Right cardiac atrium (tissue), 5 donors: ENCODE measurements at regions not wholly inside any gene's neighbourhood (a gene's known extent, or its start where the extent isn't known, plus 50 kb on each side); places are given as distances from the start of the nearest gene placed in this dataset.
"Not testable (repeated sequence)": the region's sequence is repeated elsewhere in the genome, so short reads cannot be mapped to it uniquely, and the experiment has no call there.

Source experiments
- ATAC-seq, 2 donors: fragments of 200-7000 bp; cut with Tn5 transposase; one replicate each; pipeline versions ENCODE4 v1.8.0 to v1.9.1; 2020; ENCODE audit warnings: moderate library complexity in 2 of 2, mild to moderate bottlenecking in 1 of 2
- DNase-seq, 3 donors: peaks; one replicate each; pipeline ENCODE4 v3.0.0-alpha.2; 2020
- H3K27ac ChIP-seq: one replicate; pipeline ENCODE4 v1.5.1; 2013; ENCODE audit warnings: mild to moderate bottlenecking, low read length, control low read depth, moderate library complexity
- H3K27me3 ChIP-seq: one replicate; pipeline ENCODE4 v1.6.1; 2013; ENCODE audit not compliant: control insufficient read depth, insufficient read depth
- H3K4me1 ChIP-seq: one replicate; pipeline ENCODE4 v1.6.1; 2013; ENCODE audit warnings: low read length; ENCODE audit not compliant: control insufficient read depth, insufficient read depth
- H3K4me3 ChIP-seq: one replicate; pipeline ENCODE4 v1.5.1; 2013; ENCODE audit warnings: low read length, control low read depth
- H3K9me3 ChIP-seq: one replicate; pipeline ENCODE4 v1.6.1; 2013; ENCODE audit warnings: low read length; ENCODE audit not compliant: control insufficient read depth
- WGBS: extraction: QIAGEN DNeasy Blood & Tissue Kit; methylation state at CpG from one replicate; pipeline ENCODE4 v1.1.7; 2013; 5-methylcytosine and 5-hydroxymethylcytosine counted together
- intact Hi-C, 4 donors: fragments of 100-400 bp; cut with DNase I; formaldehyde crosslinking; loops; one replicate each; pipeline versions ENCODE4 v1.11.0 to v1.14.0; 2022 to 2023
- donor health status: healthy with polysubstance abuse.
- donor health status: DM: no; HTN: yes; CAD: no.
- donor health status: DM: no; HTN: no; CAD: no.
- donor health status: DM: no; HTN: yes; CAD: no; lungs with severe emphysema.
- donor health status: DM: yes; HTN: yes; CAD: no.

DNA sequence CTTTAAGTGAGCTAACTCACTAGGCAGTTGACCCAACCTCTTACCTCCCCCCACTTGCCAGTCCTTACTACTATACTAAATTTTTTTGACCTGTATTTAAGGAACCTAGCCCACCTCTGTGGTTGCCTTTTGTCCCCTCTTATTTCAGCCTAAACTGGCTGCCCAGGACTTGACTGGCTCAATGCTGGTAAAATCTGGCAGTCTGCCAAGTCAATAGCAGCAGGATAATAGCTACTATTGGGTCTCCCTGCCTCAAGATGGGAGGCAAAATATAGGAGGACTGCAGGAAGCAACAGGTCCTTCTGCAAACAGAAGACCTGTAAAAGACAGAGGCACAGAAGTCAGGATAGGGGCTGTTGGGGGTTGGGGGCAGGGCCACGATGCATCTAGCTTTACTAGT is 144.2 kb upstream of the POGK start:
- Histone ChIP-seq H3K27ac (no peak overlapping the region), H3K4me3 (no peak overlapping the region), H3K27me3 (no peaks in the 10 kb centered on the region), H3K4me1 (no peaks in the 10 kb centered on the region), H3K9me3 (no peaks in the 10 kb centered on the region)
- 78% methylated on average over 1 of the region's 1 CpG for WGBS
- intact Hi-C loops = no loop called here
- ATAC-seq (no peak), DNase-seq (no peak)

DNA sequence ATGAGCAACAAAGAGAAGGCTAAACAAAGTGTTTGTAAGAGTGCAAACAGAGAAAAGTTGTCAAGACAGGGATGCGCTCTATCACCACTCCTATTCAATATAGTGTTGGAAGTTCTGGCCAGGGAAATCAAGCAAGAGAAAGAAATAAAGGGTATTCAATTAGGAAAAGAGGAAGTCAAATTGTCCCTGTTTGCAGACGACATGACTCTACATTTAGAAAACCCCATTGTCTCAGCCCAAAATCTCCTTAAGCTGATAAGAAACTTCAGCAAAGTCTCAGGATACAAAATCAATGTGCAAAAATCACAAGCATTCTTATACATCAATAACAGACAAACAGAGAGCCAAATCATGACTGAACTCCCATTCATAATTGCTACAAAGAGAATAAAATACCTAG is 143.4 kb upstream of the POGK start:
- 79% methylated on average over 2 of the region's 2 CpGs for WGBS
- intact Hi-C loops, DNase-seq, H3K27me3 ChIP-seq, ATAC-seq, H3K4me3 ChIP-seq, H3K4me1 ChIP-seq, H3K27ac ChIP-seq, H3K9me3 ChIP-seq: not testable (repeated sequence)

DNA sequence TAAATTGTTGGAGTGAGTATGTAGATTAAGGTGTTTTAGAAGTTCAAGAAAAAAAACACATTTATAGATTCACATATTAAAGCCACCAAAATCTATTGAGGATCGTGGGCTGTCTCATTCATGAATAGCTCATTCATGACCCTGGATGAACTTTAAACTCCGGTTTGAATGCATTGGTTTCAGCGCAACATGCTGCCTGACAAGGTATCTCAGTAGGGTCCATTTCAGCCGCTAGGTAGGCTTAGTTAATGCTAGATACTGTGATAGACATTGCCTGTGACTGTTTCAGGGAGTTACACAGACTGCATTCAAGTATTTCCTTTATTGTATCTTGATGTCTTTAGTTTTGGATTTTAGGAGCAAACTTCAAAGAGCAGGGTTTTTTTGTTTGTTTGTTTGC is 140.5 kb upstream of the POGK start:
- intact Hi-C loops = no loop called here
- ATAC-seq (no peak), DNase-seq (no peak)
- Histone ChIP-seq H3K27me3 (no peaks in the 10 kb centered on the region), H3K9me3 (no peaks in the 10 kb centered on the region), H3K4me1 (no peaks in the 10 kb centered on the region), H3K4me3 (no peak overlapping the region), H3K27ac (no peak overlapping the region)
- 73% methylated on average over 4 of the region's 4 CpGs for WGBS

- DNase-seq = no peak
- Histone ChIP-seq H3K27ac (no peak overlapping the region), H3K9me3 (no peaks in the 10 kb centered on the region), H3K4me3 (no peak overlapping the region), H3K4me1 (no peaks in the 10 kb centered on the region), H3K27me3 (no peaks in the 10 kb centered on the region)
- intact Hi-C loops = no loop called here
- WGBS = 67% methylated on average over 5 of the region's 5 CpGs
- no peak for ATAC-seq
These were observed 139.7 kb upstream of the POGK start for GRCh38 chr1:166699613-166700012.

GRCh38 chr1:166700696-166701095 is 138.6 kb upstream of the POGK start:
- Histone ChIP-seq H3K4me1 (no peaks in the 10 kb centered on the region), H3K9me3 (no peaks in the 10 kb centered on the region), H3K27me3 (no peaks in the 10 kb centered on the region), H3K4me3 (no peak overlapping the region), H3K27ac (no peak overlapping the region)
- DNase-seq (no peak), ATAC-seq (no peak)
- WGBS = 48% methylated on average over 4 of the region's 4 CpGs
- intact Hi-C loops = no loop called here

DNA sequence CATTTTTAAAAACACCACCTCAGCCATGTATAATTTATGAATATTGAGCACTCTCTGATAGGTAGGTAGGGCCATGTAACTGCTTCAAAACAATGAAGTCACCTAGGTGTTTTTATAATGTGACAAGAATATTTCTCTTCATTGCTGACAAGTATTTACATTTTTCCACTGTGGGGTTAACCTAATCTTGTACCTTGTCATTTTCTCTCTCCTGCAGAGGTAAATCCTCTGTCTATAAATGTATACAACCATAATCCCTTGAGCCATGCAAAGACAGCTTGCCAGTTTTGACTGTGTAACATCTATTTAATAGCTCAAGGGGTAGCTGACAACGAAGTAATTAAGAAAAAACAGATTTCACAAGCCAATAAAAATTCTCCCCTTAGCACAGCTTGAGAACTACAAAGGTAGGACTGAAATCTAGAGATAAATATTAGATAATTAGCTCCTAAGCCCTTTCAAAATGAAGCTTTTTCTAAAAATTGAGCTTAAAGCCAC is 137.6 kb upstream of the POGK start:
- intact Hi-C loops = no loop called here
- no peak overlapping the region for H3K27ac ChIP-seq
- H3K27me3 ChIP-seq = no peaks in the 10 kb centered on the region
- DNase-seq = no peak
- no peak overlapping the region for H3K4me3 ChIP-seq
- H3K4me1 ChIP-seq = no peaks in the 10 kb centered on the region
- 55% methylated on average over 1 of the region's 1 CpG for WGBS
- H3K9me3 ChIP-seq = no peaks in the 10 kb centered on the region
- no peak for ATAC-seq

GRCh38 chr1:166703141-166703540 is 136.1 kb upstream of the POGK start:
- WGBS = 89% methylated on average over 2 of the region's 2 CpGs
- Histone ChIP-seq H3K4me3 (no peak overlapping the region), H3K27ac (no peak overlapping the region), H3K9me3 (no peaks in the 10 kb centered on the region), H3K27me3 (no peaks in the 10 kb centered on the region), H3K4me1 (no peaks in the 10 kb centered on the region)
- no peak for ATAC-seq
- peak in 1 of 3 donors; percentile 17 for DNase-seq
- intact Hi-C loops = no loop called here

DNA sequence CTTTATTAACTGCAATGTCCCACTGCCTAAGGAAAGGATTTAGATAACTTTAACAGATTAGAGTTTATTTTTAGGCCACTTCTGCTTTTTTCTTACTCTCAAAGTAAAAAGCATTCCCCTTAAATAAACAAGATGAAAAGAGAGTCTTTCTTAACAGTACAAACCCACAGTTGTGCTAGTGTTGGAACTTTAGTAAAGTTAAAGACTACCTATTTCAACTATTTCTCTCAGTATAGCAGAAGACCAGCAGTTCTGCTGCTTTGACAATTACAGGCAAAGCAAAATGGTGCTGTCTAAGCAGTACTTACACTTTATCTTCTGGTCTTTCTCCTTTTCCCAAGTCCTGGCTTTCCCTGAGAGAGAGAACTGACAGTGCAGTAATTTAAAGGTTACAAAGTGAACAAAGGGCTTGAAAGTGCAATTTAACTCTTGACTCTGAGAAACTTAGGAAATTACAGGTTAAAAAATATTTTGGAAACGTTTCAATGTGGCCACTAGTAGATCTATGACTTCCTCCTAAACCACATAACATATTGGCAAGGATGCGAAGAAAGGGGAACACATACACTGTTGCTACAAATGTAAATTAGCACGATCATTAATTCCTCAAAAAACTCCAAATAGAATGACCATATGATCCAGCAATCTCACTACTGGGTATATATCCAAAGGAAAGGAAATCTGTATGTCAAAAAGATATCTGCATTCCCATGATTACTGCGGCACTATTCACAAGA is 135.4 kb upstream of the POGK start:
- Histone ChIP-seq H3K27me3 (no peaks in the 10 kb centered on the region), H3K27ac (no peak overlapping the region), H3K4me1 (no peaks in the 10 kb centered on the region), H3K4me3 (no peak overlapping the region), H3K9me3 (no peaks in the 10 kb centered on the region)
- WGBS = 54% methylated on average over 4 of the region's 4 CpGs
- intact Hi-C loops = no loop called here
- ATAC-seq (no peak), DNase-seq (no peak)

DNA sequence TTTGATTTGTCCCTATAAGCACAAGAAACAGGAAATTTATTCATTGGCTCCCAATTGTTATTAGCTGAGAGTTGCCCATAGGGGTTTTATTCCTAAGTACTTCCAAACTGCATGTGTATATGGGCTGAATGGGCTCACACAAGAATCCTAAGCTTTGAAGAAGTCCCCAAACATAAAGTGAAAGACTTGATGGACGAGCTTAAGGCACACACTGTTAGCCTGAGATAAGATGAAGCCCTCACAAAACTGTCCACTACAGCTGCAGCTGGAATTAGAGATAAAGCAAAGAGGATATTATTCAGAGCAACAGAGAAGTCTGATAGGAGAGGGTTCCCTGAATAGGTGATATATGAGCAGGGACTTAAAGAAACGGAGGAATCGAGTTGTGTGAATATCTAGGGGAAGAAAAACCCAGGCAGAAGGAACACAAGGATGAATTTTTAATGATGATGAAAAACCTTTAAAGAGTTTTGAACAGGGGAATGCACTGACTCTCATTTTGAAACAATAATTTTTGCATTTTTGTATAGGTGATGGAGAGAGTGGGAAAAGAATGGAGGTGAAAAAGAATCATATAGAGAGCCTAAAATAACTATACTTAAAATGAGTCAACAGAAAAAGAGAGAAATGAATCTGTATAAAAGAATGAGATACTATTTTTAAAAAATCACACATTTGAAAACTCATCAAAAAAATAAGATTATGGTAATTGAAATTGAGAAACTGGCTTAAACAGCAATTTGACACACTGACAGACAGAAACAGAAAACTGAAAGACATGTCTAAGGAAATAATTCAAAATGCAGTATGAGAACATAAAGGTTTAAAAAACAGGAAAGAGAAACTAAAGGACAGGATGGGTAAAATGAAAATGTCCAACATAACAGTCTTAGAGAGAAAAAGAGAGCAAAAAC is 133.6 kb upstream of the POGK start:
- no peak for ATAC-seq
- Histone ChIP-seq H3K4me1 (no peaks in the 10 kb centered on the region), H3K27me3 (no peaks in the 10 kb centered on the region), H3K9me3 (no peaks in the 10 kb centered on the region), H3K4me3 (no peak overlapping the region), H3K27ac (no peak overlapping the region)
- 3% methylated on average over 3 of the region's 3 CpGs for WGBS
- no peak for DNase-seq
- intact Hi-C loops = no loop called here

- no peaks in the 10 kb centered on the region for H3K27me3 ChIP-seq
- H3K27ac ChIP-seq = no peak overlapping the region
- ATAC-seq = no peak
- H3K4me3 ChIP-seq = no peak overlapping the region
- no peaks in the 10 kb centered on the region for H3K9me3 ChIP-seq
- no peaks in the 10 kb centered on the region for H3K4me1 ChIP-seq
- DNase-seq = no peak
- intact Hi-C loops = no loop called here
These were observed 122.7 kb upstream of the POGK start for GRCh38 chr1:166716620-166717019.

DNA sequence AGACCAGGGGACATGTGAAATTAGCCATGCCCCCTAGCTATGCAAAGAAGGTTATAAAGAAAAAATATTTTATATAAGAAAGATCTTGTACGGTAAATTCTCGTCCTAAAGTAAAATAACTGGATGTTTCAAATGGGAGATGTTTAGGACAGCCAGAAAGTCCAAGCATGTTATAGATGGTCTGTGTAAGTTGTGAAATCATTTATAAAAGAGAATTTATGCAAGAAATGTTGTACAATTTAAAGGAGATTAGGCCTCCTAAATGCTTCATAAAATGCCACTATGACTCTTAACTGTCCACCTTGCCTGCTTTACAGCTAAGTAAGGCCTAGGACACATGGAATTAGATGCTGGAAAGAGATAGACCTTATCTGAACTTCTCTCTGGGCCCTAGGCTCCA is 118.1 kb upstream of the POGK start:
- 62% methylated on average over 2 of the region's 2 CpGs for WGBS
- no peak for ATAC-seq

More for the DNA sequence above, 118.1 kb upstream of the POGK start:
- no peaks in the 10 kb centered on the region for H3K4me1 ChIP-seq
- no peak for DNase-seq
- H3K9me3 ChIP-seq = no peaks in the 10 kb centered on the region
- no peak overlapping the region for H3K4me3 ChIP-seq
- intact Hi-C loops = no loop called here
- H3K27me3 ChIP-seq = no peaks in the 10 kb centered on the region
- no peak overlapping the region for H3K27ac ChIP-seq
